Lower leg skin (tissue), 4 donors: ENCODE measurements at regions not wholly inside any gene's neighbourhood (a gene's known extent, or its start where the extent isn't known, plus 50 kb on each side); places are given as distances from the start of the nearest gene placed in this dataset.

Source experiments
- DNase-seq, 2 donors: peaks; one replicate each; pipeline ENCODE4 v3.0.0-alpha.2; 2019; ENCODE audit warnings: low spot score in 2 of 2
- H3K4me3 ChIP-seq: fragments of 200-600 bp; sonication (generic); 2 replicates; pipeline ENCODE4 v1.5.1; 2017; ENCODE audit warnings: mild to moderate bottlenecking, low read depth; ENCODE audit not compliant: poor library complexity, severe bottlenecking
- CTCF ChIP-seq, 3 donors: fragments of 450-650 bp; IDR thresholded peaks; one replicate each; pipeline ENCODE4 v1.5.1; 2016; ENCODE audit warnings: antibody characterized with exemption in 3 of 3, mild to moderate bottlenecking in 3 of 3, moderate library complexity in 2 of 3
- POLR2A ChIP-seq, 2 donors: fragments of 450-650 bp; IDR thresholded peaks; one replicate each; pipeline ENCODE4 v1.6.1; 2016 to 2017; ENCODE audit warnings: antibody characterized with exemption in 2 of 2, mild to moderate bottlenecking in 1 of 2, moderate library complexity in 1 of 2
- WGBS, 2 donors: methylation state at CpG; one replicate each; pipeline ENCODE4 v1.1.5; 2018; 5-methylcytosine and 5-hydroxymethylcytosine counted together
- intact Hi-C: fragments of 100-400 bp; cut with DNase I; formaldehyde crosslinking; loops from one replicate; pipeline ENCODE4 v1.15.0; 2023; ENCODE audit warnings: low total_unique reads

- TF ChIP-seq CTCF (IDR thresholded peaks at IDR 0.05): no peak
- no peak for TF ChIP-seq POLR2A (IDR thresholded peaks at IDR 0.05)
- intact Hi-C loops: no loop called here
- DNase-seq: no peak
- no peak overlapping the region for H3K4me3 ChIP-seq
- WGBS, 2 donors: 87 to 92% methylated on average over 3 of the region's 3 CpGs
Observed at GRCh38 chr1:96633695-96634094, 87.9 kb upstream of the PTBP2 start.

GRCh38 chr1:96634883-96635282, 86.7 kb upstream of the PTBP2 start:
- intact Hi-C loops: no loop called here
- DNase-seq: no peak

GRCh38 chr1:96641282-96641681, 80.3 kb upstream of the PTBP2 start:
- intact Hi-C loops: no loop called here
- WGBS, 2 donors: 45 to 64% methylated on average over 3 of the region's 3 CpGs

More at GRCh38 chr1:96634883-96635282, 86.7 kb upstream of the PTBP2 start:
- no peak for TF ChIP-seq POLR2A (IDR thresholded peaks at IDR 0.05)
- 90 to 93% methylated on average over 2 of the region's 2 CpGs for WGBS, 2 donors
- H3K4me3 ChIP-seq: no peak overlapping the region

GRCh38 chr1:96643519-96643918, 78.1 kb upstream of the PTBP2 start:
- no peak for DNase-seq
- no peak overlapping the region for H3K4me3 ChIP-seq
- TF ChIP-seq POLR2A (IDR thresholded peaks at IDR 0.05) (no peak), CTCF (IDR thresholded peaks at IDR 0.05) (no peak)
- 68 to 82% methylated on average over 1 of the region's 1 CpG for WGBS, 2 donors
- intact Hi-C loops: no loop called here

More at GRCh38 chr1:96641282-96641681, 80.3 kb upstream of the PTBP2 start:
- no peak for TF ChIP-seq POLR2A (IDR thresholded peaks at IDR 0.05)
- no peak for TF ChIP-seq CTCF (IDR thresholded peaks at IDR 0.05)
- no peak overlapping the region for H3K4me3 ChIP-seq
- DNase-seq: no peak

GRCh38 chr1:96649301-96649700, 72.3 kb upstream of the PTBP2 start:
- no peak for DNase-seq
- TF ChIP-seq CTCF (IDR thresholded peaks at IDR 0.05) (no peak), POLR2A (IDR thresholded peaks at IDR 0.05) (no peak)
- no peak overlapping the region for H3K4me3 ChIP-seq
- intact Hi-C loops: no loop called here

GRCh38 chr1:96651517-96651916, 70.1 kb upstream of the PTBP2 start:
- no peak overlapping the region for H3K4me3 ChIP-seq
- 79 to 84% methylated on average over 5 of the region's 5 CpGs for WGBS, 2 donors
- intact Hi-C loops: no loop called here
- DNase-seq: no peak
- no peak for TF ChIP-seq POLR2A (IDR thresholded peaks at IDR 0.05)
- no peak for TF ChIP-seq CTCF (IDR thresholded peaks at IDR 0.05)
